ENCODE measurements at regions not wholly inside any gene's neighbourhood (a gene's known extent, or its start where the extent isn't known, plus 50 kb on each side); places are given as distances from the start of the nearest gene placed in this dataset.
"Not testable (repeated sequence)": the region's sequence is repeated elsewhere in the genome, so short reads cannot be mapped to it uniquely, and the experiment has no call there.

DNA sequence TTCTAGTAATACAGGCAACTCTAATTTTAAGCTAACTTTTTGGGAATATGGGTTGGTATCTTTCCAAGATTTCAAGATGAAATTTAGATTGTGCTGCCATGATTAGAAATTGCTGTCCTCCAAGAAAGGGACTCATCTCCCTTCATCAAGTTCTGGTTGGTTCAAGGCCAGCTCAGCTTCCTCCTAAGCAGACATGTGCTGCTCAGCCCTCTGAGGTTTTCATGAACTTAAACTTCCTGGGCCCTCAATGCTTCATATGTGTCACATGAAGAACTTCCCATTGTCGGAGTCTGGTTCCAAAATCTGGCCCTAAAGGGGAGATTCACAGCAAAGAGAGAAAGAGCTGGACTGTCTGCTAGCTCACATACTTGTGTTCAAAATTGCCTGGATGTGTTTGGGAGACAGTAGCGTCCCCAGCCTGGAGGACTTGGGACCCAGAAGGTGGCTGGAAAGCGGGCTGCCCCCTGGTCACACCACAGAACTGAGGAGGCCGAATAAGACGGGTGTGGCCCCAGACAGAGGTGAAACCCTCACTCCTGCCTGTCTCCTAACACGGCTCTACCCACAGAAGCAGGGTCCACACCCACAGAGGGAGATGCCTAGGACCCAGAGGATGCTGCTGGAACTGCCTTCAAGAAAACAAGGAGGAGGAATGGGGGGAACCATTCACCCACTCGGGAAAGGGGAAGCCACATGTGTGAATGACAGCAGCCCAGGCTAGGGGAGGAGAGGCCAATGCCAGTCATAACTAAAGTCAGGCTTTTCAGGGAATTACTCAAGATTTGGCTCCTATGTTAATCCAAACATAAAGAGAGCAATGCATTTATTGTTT is 54.3 kb upstream of the GPR31 start:
- intact Hi-C loops (cut with DNase I) = no loop called here
- TF ChIP-seq, protein P1, sequence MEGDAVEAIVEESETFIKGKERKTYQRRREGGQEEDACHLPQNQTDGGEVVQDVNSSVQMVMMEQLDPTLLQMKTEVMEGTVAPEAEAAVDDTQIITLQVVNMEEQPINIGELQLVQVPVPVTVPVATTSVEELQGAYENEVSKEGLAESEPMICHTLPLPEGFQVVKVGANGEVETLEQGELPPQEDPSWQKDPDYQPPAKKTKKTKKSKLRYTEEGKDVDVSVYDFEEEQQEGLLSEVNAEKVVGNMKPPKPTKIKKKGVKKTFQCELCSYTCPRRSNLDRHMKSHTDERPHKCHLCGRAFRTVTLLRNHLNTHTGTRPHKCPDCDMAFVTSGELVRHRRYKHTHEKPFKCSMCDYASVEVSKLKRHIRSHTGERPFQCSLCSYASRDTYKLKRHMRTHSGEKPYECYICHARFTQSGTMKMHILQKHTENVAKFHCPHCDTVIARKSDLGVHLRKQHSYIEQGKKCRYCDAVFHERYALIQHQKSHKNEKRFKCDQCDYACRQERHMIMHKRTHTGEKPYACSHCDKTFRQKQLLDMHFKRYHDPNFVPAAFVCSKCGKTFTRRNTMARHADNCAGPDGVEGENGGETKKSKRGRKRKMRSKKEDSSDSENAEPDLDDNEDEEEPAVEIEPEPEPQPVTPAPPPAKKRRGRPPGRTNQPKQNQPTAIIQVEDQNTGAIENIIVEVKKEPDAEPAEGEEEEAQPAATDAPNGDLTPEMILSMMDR (IDR thresholded peaks at IDR 0.05) = no peak
- TF ChIP-seq POLR2A (IDR thresholded peaks at IDR 0.05) = no peak
- DNase-seq (no peak), ATAC-seq (no peak)
- Histone ChIP-seq H3K27ac (no peak overlapping the region), H3K27me3 (no peaks in the 10 kb centered on the region), H3K4me3 (no peak overlapping the region), H3K4me1 (peaks cover 0 to 10% (median 1%) of the 10 kb centered on the region in 4 donors), H3K36me3 (no peaks in the 10 kb centered on the region), H3K9me3 (no peaks in the 10 kb centered on the region)
- WGBS (ENCODE audit: insufficient coverage, low coverage, low lambda C conversion rate, missing lambda C conversion rate) = 59% methylated on average over 5 of the region's 7 CpGs

DNA sequence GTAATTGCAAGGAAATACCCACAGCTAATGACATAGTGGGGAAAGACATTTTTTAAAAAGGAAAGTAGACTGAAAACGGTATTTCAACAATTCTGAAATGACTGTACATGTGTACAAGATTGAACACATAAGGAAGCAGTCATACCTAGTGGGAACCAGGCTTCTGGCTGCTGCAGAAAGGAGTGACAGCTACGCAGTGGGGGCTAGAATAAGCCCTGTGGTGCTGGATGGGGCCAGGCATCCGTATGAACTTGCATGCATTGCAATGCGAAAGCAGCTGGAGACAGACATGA is 54.9 kb upstream of the GPR31 start:
- Histone ChIP-seq H3K36me3 (no peaks in the 10 kb centered on the region), H3K27me3 (no peaks in the 10 kb centered on the region), H3K4me3 (no peak overlapping the region), H3K9me3 (no peaks in the 10 kb centered on the region), H3K27ac (no peak overlapping the region), H3K4me1 (peaks cover 0 to 10% (median 2%) of the 10 kb centered on the region in 4 donors)
- DNase-seq = no peak
- intact Hi-C loops (cut with DNase I) = no loop called here
- TF ChIP-seq POLR2A (IDR thresholded peaks at IDR 0.05) = no peak
- TF ChIP-seq, protein P1 (IDR thresholded peaks at IDR 0.05) = no peak
- WGBS (ENCODE audit: insufficient coverage, low coverage, low lambda C conversion rate, missing lambda C conversion rate) = 68% methylated on average over 4 of the region's 4 CpGs
- no peak for ATAC-seq

DNA sequence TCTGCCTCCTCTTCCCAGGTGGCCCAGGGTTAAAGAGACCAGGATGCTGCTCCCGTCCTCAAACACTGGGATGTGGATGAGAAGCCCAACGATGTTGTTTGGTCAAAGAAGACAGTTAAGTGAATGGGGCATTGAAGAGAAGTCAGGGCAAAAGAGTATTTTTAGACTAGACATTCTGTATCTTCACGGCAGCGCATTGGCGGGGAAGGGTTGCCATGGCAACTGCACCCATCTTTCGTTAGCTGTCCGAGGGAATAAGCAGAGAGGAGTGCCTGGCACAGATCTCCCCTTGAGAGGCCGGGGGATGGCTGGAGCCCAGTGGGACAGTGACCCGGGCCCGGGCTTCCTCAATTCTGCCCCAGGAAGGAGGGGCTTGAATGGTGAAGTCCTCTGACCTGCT is 56.4 kb upstream of the GPR31 start:
- intact Hi-C loops (cut with DNase I) = no loop called here
- WGBS (ENCODE audit: insufficient coverage, low coverage, low lambda C conversion rate, missing lambda C conversion rate) = 70% methylated on average over 6 of the region's 10 CpGs
- no peaks in the 10 kb centered on the region for H3K36me3 ChIP-seq
- no peak overlapping the region for H3K4me3 ChIP-seq
- no peaks in the 10 kb centered on the region for H3K9me3 ChIP-seq
- TF ChIP-seq POLR2A (IDR thresholded peaks at IDR 0.05) = no peak
- TF ChIP-seq, protein P1 (IDR thresholded peaks at IDR 0.05) = no peak
- peaks cover 0 to 10% (median 2%) of the 10 kb centered on the region in 4 donors for H3K4me1 ChIP-seq
- H3K27ac ChIP-seq = no peak overlapping the region
- DNase-seq = no peak
- no peak for ATAC-seq
- H3K27me3 ChIP-seq = no peaks in the 10 kb centered on the region

DNA sequence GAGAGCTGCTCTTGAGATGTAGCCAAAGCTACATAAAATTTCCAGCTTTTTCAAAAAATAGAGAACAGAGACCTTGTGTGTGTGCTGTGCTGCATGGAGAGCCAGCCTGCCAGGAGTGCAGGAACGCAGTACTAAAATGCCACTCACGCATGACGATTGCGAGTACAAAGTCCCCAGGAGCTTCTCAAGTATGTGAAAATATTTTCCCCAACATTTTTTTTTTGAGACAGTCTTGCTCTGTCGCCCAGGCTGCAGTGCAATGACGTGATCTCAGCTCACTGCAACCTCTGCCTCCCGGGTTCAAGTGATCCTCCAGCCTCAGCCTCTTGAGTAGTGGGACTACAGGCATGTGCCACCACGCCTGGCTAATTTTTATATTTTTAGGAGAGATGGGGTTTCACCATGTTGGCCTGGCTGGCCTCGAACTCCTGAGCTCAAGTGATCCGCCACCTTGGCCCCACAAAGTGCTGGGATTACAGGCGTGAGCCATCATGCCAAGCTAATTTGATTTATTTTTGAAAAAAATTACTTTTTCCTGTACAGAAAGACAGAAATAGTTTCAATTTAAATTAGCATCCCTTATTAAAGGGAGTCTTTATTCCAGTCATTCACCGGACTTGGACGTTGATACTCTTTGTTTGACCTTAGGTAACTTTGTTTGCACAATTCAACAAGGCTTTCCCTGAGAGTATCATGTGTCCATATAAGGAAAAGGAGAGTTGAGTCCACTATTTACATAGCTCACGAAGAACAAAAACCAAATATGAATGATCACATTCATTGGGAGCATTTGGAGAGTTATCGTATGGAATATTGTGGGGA is 57.9 kb upstream of the GPR31 start:
- peak; percentile 65 to 79 (median 68) for ATAC-seq
- H3K9me3 ChIP-seq; intact Hi-C loops (cut with DNase I): not testable (repeated sequence)

DNA sequence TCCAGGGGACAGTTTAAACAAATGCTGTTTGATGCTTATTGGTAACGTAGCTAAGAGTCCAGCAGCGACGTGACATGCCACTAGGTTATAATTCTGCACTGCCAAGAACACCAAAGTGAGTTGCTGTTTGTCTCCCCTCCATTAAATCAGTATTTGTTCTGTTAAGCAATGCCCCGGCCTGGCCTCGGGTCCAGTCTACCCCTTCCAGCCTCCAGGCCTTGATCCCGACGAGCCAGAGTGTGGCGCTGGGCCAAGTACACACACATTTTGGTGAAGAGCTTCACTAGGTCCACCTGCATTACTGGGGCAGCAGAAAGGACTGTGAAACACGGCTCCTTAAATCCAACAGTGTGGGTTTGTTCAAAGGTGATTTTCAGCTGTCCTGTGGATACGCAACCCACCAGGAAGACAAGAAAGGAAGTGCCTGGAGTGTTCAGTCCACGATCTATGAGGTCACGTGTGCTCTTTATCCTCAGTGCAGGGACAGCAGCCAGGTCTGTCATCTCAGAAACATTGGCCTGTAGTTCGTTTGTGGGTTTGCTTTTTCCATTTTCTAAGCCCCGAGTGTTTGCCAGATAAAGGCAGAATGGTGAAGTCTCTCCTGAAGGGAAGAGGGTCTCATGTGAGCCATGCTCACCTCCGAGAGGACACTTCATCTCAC is 58.7 kb upstream of the GPR31 start:
- DNase-seq (peak; percentile 82 to 91 (median 87)), ATAC-seq (peak; percentile 64 to 86 (median 70))
- H3K27me3 ChIP-seq; H3K9me3 ChIP-seq; H3K36me3 ChIP-seq; intact Hi-C loops (cut with DNase I); H3K4me3 ChIP-seq: not testable (repeated sequence)
- H3K27ac ChIP-seq = peak overlapping the region in 2 of 3 donors; percentile 85 to 90
- WGBS (ENCODE audit: insufficient coverage, low coverage, low lambda C conversion rate, missing lambda C conversion rate) = 42% methylated on average over 5 of the region's 15 CpGs
- H3K4me1 ChIP-seq = peaks cover 0 to 10% (median 2%) of the 10 kb centered on the region in 4 donors

More for the DNA sequence above, 57.9 kb upstream of the GPR31 start:
- H3K27ac ChIP-seq = peak overlapping the region; percentile 60 to 90 (median 76)
- H3K36me3 ChIP-seq, H3K27me3 ChIP-seq, H3K4me3 ChIP-seq, DNase-seq: not testable (repeated sequence)
- H3K4me1 ChIP-seq = peaks cover 0 to 10% (median 2%) of the 10 kb centered on the region in 4 donors
- 26% methylated on average over 11 of the region's 15 CpGs for WGBS (ENCODE audit: insufficient coverage, low coverage, low lambda C conversion rate, missing lambda C conversion rate)

DNA sequence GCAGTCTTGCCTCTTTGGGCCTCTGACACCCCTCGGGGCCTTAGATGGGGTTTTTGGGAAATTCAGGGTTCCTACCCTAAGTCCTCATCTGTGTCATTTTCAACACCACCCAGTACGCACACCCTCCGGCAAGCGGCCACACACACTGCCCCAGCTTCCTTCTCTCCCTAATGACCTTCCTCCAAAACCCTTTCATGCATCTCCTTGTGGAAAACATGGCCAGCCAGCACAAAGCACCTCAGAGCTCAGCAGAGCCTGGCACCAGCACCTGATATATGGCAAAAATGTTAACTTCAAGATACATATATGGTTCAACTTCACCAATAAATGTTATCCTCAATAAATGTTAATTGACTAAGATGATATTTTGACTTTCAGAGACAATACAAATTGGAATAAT is 59.3 kb upstream of the GPR31 start:
- WGBS (ENCODE audit: insufficient coverage, low coverage, low lambda C conversion rate, missing lambda C conversion rate) = 90% methylated on average over 4 of the region's 4 CpGs
- not testable (repeated sequence) for ATAC-seq

More for the DNA sequence above, 59.3 kb upstream of the GPR31 start:
- H3K4me3 ChIP-seq; H3K36me3 ChIP-seq; DNase-seq; H3K27me3 ChIP-seq; intact Hi-C loops (cut with DNase I); H3K9me3 ChIP-seq: not testable (repeated sequence)
- H3K27ac ChIP-seq = peak overlapping the region in 2 of 3 donors; percentile 85 to 90
- peaks cover 0 to 10% (median 2%) of the 10 kb centered on the region in 4 donors for H3K4me1 ChIP-seq

Measured in right lobe of liver (tissue), 6 donors.